CD4-positive, alpha-beta memory T cell (primary cell): ENCODE measurements at regions not wholly inside any gene's neighbourhood (a gene's known extent, or its start where the extent isn't known, plus 50 kb on each side); places are given as distances from the start of the nearest gene placed in this dataset.

Experiments used
- CTCF ChIA-PET: fragments of 350-600 bp; sonication (Branson Sonifier 250); formaldehyde crosslinking; loops from one replicate; lab custom pipeline; 2021; ENCODE audit warnings: inconsistent platforms; ENCODE audit not compliant: partially characterized antibody; lab: Charles Lee
- POLR2A ChIA-PET: fragments of 350-600 bp; sonication (Branson Sonifier 250); formaldehyde crosslinking; loops from one replicate; lab custom pipeline; 2021; ENCODE audit not compliant: partially characterized antibody; lab: Charles Lee
- DNase-seq, 5 donors: peaks; one replicate each; pipeline versions ENCODE4 v3.0.0 to v3.0.0-alpha.2; 2020 to 2022; ENCODE audit warnings: mixed read lengths in 1 of 5
- H3K27ac ChIP-seq: one replicate; pipeline ENCODE4 v1.7.0; 2013; ENCODE audit warnings: low read depth, low read length
- H3K27me3 ChIP-seq: 2 replicates; pipeline ENCODE4 v1.7.0; 2013; ENCODE audit warnings: mild to moderate bottlenecking, low read length, moderate library complexity; ENCODE audit not compliant: insufficient read depth
- H3K36me3 ChIP-seq: 2 replicates; pipeline ENCODE4 v1.7.0; 2013; ENCODE audit warnings: mild to moderate bottlenecking, low read length, moderate library complexity; ENCODE audit not compliant: insufficient read depth
- H3K4me1 ChIP-seq: 2 replicates; pipeline ENCODE4 v1.7.0; 2013; ENCODE audit warnings: mild to moderate bottlenecking, low read length, moderate library complexity; ENCODE audit not compliant: insufficient read depth
- H3K4me3 ChIP-seq, 2 donors: one replicate each; pipeline ENCODE4 v1.7.0; 2013; ENCODE audit warnings: low read length in 2 of 2, mild to moderate bottlenecking in 1 of 2
- H3K9me3 ChIP-seq, 2 donors: one replicate each; pipeline ENCODE4 v1.7.0; 2013; ENCODE audit warnings: low read length in 2 of 2, control low read depth in 1 of 2; ENCODE audit not compliant: control insufficient read depth in 1 of 2
- H3K27ac Mint-ChIP-seq, 7 donors: one replicate each; pipeline ENCODE4 v1.8.0; 2020 to 2021; ENCODE audit warnings: mixed read lengths in 7 of 7, mild to moderate bottlenecking in 6 of 7, inconsistent platforms in 3 of 7, moderate library complexity in 3 of 7
- H3K27me3 Mint-ChIP-seq, 2 donors: one replicate each; pipeline ENCODE4 v1.8.0; 2020 to 2021; ENCODE audit warnings: mixed read lengths in 2 of 2
- H3K36me3 Mint-ChIP-seq, 2 donors: one replicate each; pipeline ENCODE4 v1.8.0; 2020 to 2021; ENCODE audit warnings: mixed read lengths in 2 of 2, inconsistent platforms in 1 of 2, mild to moderate bottlenecking in 1 of 2
- H3K4me1 Mint-ChIP-seq, 4 donors: one replicate each; pipeline ENCODE4 v1.8.0; 2020 to 2021; ENCODE audit warnings: mixed read lengths in 4 of 4, mild to moderate bottlenecking in 1 of 4
- H3K4me3 Mint-ChIP-seq, 8 donors: one replicate each; pipeline ENCODE4 v1.8.0; 2020 to 2021; ENCODE audit warnings: mixed read lengths in 8 of 8, mild to moderate bottlenecking in 7 of 8, moderate library complexity in 6 of 8, inconsistent platforms in 3 of 8
- H3K9me3 Mint-ChIP-seq, 8 donors: one replicate each; pipeline ENCODE4 v1.8.0; 2020 to 2021; ENCODE audit warnings: mixed read lengths in 8 of 8, mild to moderate bottlenecking in 5 of 8, inconsistent platforms in 3 of 8, moderate library complexity in 1 of 8
- intact Hi-C: fragments of 100-400 bp; cut with micrococcal nuclease; formaldehyde crosslinking; loops from one replicate; pipeline ENCODE4 v1.15.1; 2023

DNA sequence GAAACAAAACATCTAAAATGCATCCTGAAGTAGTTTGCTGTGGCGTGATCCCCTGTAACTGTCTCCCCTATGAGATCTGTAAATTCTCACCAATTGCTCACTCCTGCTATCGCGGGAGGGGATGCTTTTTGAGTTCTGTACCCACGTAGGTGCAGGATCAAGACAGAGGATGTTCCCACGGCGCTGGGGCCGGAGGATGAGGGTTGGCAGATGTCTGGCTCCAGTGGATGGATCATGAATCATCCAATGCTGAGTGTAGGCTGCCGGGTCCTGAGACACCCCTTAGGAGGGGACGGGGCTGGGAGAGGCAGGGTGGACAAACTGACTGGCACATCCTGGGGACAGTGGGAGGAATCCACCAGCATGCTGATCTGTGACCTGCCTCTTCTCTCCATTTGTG, 224.4 kb downstream of the USP6NL start:
- no peak for DNase-seq
- Mint-ChIP-seq H3K9me3 (peaks cover 0 to 3% (median 0%) of the 10 kb centered on the region in 8 donors), H3K4me3 (no peak overlapping the region), H3K27me3 (no peaks in the 10 kb centered on the region), H3K36me3 (no peaks in the 10 kb centered on the region), H3K4me1 (peaks cover 0 to 4% (median 2%) of the 10 kb centered on the region in 4 donors), H3K27ac (peak overlapping the region in 1 of 7 donors; percentile 7)
- Histone ChIP-seq H3K27me3 (no peaks in the 10 kb centered on the region), H3K36me3 (no peaks in the 10 kb centered on the region), H3K9me3 (no peaks in the 10 kb centered on the region), H3K27ac (no peak overlapping the region), H3K4me1 (no peaks in the 10 kb centered on the region), H3K4me3 (no peak overlapping the region)
- CTCF ChIA-PET: no interaction called here
- intact Hi-C loops: no loop called here
- POLR2A ChIA-PET: no interaction called here
